CD4-positive, alpha-beta T cell treated with Interleukin-4 for 1 hour (primary cell): ENCODE measurements at regions not wholly inside any gene's neighbourhood (a gene's known extent, or its start where the extent isn't known, plus 50 kb on each side); places are given as distances from the start of the nearest gene placed in this dataset.
"Not testable (repeated sequence)": the region's sequence is repeated elsewhere in the genome, so short reads cannot be mapped to it uniquely, and the experiment has no call there.

Source experiments
- DNase-seq, 2 donors: peaks; one replicate each; pipeline ENCODE4 v3.0.0-alpha.2; 2020 to 2022

DNA sequence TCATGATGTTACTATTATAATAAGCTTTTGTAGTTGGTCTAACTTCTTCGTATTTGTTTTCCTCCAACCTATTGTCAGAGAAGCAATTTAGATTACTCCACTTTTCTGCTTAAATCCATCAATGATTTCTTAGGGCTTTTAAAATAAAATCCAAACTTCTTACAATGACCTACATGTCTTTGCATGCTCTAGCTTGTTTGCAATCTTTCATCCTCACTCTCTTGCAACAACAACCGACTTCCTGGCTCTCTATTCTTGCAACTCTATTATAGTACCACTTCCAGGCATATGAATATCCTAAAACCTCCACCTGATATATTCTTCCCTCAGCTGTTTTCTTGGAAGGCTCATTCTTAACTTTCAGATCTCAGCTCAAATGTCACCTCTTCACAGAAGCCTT is 1288.7 kb downstream of the PLA2G4A start:
- DNase-seq: no peak

DNA sequence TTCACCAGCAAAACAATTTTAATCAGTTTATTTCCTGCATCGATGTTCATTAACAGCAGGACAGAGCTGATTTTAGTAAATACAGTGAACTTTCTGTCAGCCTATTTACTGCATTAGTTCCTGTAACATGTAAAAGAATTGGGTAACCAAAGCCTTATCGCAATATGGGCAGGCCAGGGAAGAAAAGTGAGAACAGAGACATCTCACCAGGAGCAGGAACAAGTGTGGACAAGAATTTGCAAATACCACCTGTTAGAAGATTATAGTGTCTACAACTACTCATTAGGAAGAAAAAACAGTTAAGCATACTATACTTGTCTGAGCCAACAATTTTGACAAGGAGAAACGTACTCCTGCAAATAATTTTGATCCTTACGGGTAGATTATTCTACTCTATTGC is 1293.9 kb downstream of the PLA2G4A start:
- no peak for DNase-seq

DNA sequence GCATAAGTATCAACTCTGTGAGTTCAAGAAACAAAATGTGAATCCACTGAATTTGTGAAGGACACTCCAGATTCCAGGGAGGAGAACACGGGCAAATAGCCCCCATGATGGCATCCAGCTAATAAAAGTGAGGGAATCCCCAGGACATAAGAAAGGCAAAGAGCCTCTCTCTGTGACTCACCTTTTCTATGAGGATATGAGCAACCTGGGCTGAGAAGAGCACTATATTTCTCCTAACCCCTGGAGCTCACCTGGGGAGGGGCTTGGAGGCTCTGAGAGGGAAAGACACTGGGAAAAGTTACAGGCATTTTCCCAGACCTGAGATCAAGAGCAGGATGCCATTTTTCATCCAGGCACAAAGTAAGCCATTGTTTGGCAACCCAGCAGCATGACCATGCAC is 1298.8 kb downstream of the PLA2G4A start:
- DNase-seq: no peak

DNA sequence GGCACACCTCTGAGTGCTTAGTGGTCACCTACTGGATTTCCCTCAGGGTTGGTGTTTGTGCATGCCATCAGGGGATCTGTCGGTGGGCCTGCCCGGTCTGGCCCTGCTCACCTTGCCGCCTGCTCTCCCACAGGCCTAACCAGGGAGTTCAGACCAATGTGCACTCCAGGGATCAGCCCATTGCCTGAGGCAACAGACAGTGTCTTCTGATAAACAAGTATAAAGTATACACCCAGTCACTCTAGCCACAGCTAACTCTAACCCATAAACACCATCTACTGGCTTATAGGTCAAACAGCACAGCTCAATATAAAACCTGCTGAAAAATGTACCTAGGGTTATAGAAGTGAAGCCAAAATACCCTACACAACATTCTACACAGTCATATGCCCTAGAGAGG is 1300.0 kb downstream of the PLA2G4A start:
- DNase-seq: no peak

DNA sequence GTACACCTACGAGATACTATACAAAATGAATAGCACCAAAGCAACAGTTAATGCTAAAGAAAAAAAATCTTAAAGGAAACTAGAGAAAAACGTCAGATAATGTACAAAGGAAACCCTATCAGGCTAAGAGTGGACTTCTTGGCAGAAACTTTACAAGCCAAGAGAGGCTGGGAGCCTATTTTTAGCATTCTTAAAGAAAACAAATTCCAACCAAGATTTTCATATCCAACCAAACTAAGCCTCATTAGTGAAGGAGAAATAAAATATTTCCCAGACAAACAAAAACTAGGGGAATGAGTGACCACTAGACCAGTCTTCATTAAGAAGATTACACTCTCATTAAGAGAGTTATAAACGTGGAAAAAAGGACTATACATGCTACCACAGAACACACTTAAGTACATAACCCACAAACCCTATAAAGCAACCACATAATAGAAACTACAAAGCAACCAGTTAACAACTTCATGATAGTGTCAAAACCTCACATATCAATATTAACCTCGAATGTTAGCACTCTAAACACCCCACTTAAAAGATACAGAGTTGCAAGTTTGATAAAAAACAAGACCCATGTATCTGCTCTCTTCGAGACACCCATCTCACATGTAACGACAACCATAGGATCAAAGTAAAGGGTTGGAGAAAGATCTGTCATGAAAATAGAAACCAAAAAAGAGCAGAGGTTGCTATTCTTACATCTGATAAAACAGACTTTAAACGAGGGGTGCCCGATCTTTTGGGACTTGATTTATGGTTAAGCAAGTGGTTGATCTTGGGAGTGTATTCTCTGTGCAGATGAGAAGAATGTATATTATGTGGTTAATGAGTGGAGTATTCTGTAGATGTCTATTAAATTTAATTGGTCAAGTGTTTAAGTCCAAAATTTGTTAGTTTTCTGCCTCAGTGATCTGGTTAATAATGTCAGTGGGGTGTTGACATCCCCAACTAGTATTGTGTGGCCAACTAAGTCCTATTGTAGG is 1301.4 kb downstream of the PLA2G4A start:
- DNase-seq: no peak

DNA sequence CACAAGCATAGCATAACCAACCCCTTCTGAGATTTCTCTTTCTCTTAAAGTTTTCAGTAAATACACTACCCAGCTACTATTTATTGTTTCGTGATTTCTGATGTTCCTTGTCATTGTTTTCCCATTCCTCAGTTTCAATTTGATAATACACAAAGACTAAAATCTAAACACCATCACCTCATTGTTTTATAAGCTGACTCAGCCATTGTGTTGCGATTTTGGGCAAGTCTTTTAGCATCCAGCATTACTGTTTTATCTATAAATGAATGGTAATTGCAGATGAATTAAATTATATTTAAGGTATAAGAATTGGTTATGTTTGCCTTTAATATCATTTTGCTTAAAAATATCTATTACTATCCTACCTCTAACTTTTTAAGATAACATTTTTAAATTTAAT is 1308.5 kb downstream of the PLA2G4A start:
- no peak for DNase-seq

DNA sequence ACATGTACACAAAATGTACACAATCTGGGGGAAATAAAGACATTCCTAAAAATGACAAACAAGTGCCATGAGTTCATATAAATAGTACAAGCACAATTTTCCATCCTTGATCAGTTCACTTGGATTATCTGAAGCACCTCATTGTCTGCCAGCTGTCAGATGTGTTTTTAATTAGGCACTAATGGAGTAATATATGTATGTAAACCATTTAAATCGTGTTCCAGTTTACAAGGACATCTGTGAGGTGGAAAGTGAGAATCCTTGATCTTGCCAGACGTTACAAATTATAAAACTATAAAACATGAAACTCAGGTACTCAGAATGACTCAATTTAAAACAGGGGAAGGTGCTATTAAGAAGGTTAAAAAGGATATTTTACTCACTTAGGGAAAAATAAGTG is 1312.2 kb downstream of the PLA2G4A start:
- no peak for DNase-seq

DNA sequence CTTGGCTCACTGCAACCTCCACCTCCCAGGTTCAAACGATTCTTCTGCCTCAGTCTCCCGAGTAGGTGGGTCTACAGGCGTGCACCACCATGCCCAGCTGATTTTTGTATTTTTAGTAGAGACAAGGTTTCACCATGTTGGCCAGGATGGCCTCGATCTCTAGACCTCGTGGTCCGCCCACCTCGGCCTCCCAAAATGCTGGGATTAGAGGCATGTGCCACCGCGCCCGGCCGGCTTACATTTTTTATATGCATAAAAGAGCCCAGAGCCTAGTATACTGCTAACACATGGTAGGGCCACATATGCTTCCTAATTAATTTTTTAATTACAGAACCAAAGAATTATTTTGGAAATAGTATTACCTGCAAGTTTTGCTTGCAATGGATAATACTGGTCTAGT is 1325.4 kb downstream of the PLA2G4A start:
- DNase-seq: no peak

DNA sequence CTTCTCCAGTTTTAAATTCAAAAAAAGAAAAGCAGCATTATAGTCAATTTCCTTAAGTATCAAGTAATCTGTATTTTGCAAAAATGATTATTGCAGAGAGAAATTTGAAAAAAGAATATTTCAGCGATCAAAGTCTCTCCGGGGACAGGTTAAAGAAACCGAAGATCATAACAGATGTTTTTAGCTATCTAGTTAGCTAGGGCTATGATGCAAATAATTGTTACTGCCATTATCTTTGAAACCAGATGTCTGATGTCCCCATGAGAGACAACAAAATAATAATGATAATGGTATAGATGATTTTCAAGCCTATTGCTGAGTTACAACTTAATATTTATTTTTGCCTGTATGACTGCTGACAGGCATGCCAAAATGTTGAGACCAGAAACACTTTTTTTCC is 1326.0 kb downstream of the PLA2G4A start:
- DNase-seq: no peak

DNA sequence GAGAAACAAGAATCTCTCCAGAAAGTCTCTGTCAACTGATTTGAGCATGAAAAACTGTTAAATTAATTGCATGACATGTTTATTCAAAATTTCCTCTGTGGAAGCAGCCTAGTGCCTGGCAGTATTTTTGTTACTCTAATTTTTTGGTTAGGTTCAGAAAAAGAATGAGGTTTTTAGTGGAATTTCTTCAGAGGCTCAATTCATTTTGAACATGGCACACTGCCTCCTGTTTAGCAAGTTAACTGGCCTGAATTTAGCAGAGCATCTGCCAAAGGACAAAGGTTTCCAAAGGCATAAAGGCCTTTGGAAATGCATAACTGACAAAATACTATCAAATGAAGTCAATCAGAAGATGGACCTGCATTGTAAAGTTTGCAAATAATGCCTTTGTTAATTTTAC is 1326.5 kb downstream of the PLA2G4A start:
- no peak for DNase-seq

DNA sequence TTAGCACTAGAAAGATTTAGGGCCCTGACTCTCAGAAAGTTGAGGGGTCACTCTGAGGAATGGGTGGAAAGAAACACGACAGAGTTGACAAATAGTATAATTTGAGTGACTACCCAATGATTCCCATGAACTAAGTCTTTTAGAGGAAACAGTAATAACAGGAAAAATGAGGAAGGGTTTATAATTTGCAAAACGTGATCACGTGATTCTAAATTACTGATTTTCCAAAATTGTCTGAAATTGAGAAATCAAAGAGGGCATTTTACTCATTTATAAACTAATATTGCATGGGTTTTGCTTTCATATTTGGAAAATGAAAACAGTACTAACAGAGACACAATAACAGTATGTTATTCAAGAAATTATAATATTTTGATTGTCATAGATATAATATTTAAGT is 1335.7 kb downstream of the PLA2G4A start:
- DNase-seq: no peak

DNA sequence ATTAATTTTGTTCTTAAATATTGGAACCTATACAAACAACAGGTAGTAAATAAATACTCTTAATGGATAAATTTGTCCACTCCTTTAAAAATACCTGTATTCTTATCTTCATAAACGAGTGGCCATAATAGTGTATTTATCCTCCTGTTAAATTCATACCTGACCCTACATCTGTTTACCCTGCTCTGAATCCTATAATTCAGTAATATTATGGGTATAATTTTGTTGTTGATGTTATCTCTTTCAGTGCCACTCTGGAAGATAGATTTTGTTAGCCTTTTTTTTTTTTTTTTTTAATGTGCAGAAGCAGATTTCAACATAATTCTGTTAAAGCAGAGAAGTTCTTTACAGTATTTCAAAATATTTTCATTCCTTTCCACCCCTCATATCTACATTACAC is 1337.9 kb downstream of the PLA2G4A start:
- DNase-seq: no peak

DNA sequence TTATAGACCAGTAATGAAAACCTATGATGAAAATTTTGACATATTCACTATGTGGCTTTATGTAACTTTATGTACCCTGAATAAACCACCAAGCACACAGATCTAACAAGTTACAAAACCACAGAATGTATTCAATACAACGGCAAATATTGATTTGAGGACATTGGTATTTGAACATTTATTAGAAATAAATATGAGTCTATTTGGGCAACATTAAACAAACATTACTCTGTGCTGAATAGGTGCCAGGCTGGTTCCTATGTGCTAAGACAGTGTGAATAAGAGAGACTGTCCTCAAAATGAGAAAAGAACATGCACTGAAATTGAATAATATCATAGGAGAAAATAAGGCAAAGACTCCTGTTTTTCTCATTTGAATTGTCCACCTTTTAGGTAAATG is 1341.2 kb downstream of the PLA2G4A start:
- no peak for DNase-seq

DNA sequence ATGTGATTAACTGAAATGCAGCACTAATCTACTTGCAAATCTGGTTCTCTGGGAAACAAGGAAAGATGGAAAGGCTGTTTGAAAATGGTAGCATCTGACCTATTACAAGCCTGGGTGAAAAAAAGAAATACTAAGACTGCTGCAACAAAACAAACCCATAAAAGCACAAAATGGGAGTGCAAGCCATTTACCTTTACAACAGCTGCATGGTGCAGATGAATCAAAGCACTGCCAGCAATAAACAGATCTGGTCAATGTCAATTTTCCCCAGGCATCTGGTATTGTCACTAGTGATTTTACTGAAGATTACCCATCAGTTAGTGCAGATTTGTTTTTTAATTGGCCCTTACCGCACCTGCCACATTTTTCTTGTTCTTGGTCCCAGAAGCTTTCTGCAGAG is 1341.7 kb downstream of the PLA2G4A start:
- no peak for DNase-seq

DNA sequence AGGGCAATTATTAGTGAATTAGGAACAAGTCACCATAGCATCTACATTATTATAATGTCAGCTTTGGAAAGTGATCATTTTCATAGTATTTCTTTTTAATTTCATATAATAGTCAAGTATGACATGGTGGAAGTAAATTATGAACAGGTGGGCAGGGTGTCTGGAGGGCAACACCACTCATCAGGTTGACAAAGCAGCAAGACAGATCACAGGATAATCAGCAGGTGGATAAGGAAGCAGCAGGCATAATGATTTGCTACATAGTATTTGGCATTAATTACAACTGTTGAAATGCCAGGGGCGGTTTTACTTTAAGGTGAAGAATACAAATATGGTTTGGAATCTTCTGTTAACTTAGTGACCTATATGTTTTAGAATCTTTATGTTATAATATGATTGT is 1342.2 kb downstream of the PLA2G4A start:
- no peak for DNase-seq

DNA sequence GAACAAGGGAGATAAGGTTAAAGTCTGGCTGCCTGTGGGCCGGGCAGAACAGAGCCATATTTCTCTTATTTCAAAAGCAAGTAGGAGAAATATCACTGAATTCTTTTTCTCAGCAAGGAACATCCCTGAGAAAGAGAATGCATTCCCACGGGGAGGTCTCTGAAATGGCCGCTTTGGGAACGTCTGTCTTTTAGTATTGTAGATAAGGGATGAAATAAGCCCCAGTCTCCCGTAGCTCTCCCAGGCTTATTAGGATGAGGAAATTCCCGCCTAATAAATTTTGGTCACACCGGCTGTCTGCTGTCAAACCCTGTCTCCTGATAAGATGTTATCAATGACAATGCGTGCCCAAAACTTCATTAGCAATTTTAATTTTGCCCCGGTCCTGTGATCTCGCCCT is 1353.3 kb downstream of the PLA2G4A start:
- not testable (repeated sequence) for DNase-seq

DNA sequence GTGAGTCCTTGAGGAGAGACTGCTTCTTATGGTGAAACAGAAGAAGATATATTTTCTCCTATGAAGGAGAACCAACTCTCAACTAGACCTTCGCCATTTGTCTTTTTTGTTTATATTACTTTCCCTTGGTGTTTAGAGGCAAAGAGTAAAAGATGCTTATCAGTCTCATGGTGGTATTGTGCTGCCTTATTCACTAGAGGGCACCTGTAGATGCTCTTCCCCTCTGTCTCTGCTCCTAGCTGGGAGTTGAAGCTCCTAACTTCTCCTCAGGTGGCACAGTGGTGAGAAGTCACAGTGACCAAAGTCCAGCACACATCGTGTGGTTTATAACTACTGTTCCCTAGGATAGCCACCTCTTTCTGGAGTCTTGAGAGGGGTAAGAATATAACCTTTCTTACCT is 1359.6 kb downstream of the PLA2G4A start:
- no peak for DNase-seq

DNA sequence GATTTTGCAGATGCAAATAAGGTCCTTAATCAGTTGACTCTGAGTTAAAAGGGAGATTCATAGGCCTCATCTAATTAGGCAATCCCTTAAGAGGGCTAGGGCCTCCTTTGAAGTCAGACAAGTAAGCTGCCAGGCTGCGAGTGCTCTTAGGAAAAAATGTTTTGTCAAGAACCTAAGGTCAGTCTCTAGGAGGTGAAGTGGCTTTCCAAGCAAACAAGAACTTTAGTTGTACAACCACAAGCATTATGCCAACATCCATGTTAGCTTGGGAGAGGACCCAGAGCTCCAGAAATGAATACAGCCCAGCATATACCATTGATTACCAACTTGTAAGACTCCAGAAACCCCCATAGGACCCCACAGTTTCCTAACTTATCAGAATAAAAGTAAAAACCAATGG is 1366.2 kb downstream of the PLA2G4A start:
- DNase-seq: no peak

DNA sequence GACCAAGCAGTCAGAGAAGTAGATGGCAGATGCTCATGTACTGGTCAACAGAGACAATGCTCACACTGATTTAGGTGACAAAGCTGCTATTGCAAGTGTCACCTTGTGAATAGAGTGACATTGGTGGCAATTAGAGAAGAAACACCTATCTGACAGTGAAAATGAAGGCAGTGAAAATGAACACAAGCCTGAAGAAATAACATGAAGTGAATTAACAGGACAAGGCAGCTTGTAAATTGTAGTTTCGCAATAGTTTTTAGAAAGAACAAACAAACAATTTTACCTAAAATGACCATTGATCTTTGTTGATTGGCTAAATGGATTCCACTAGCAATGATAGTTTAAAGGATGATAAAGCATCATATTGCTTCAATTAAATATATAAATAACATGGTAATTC is 1389.5 kb downstream of the PLA2G4A start:
- DNase-seq: no peak

DNA sequence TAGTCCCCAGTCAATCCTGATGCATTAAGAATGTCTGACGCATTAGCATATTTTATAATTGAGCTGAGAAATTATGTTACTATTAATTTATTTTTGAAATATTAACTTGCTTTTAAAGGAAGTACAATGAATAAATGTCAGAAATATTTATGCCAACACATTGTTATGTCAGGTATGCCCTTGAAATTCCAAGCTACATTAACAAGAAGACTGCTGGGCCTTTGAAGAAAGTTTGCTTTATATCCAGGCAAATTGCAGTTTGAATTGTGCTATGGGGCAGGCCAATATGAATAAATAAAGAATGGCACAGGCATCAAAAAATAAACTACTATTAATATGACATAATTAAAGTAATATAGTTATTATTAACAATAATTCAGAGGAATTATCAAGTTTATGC is 1391.3 kb downstream of the PLA2G4A start:
- DNase-seq: no peak

DNA sequence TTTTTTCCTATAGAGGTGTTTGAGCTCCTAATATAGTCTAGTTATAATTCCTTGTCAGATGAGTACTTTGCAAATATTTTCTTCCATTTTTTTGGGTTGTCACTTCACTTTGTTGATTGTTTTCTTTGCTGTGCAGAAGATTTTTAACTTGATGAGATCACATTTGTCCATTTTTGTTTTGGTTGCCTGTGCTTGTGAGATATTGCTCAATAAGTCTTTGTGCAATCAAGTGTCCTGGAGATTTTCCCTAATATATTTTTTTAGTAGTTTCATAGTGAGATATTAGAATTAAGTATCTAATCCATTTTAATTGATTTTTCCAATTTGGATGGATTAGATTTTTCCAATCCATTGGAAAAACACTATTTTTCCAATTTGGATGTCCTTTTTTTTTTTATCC is 1395.5 kb downstream of the PLA2G4A start:
- no peak for DNase-seq

DNA sequence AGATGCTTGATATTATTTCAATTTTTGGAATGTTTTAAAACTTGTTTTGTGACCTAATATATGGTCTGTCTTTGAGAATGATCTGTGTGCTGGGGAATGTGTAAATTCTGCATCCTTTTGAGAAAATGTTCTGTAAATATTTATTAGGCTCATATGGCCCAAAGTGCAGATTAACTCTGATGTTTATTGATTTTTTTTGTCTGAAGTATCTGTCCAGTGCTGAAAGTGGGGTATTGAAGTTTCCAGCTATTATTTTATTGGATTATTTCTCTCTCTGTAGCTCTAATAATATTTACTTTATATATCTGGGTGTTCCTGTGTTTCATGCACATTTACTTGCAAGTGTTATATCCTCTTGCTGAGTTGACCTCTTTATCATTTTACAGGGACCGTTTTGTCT is 1397.2 kb downstream of the PLA2G4A start:
- no peak for DNase-seq

DNA sequence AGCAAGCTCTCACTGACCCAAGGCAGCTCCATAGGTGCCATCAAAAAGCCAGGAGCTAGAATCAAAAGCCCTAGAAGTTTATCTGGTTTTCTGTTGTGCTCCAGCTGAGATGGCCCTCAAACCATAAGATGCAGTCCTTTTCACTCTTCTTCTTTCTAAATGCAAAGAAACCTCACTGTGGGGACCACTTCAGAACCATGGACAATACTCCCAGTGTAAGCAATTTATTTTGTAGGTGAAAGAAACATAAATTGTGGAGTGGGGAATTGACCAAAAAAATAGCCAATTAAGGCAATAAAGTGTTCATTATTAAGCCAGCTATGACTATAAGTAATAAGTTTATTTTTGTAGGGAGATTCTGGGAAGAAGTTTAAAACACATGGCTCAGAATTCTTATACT is 1399.9 kb downstream of the PLA2G4A start:
- DNase-seq: no peak

DNA sequence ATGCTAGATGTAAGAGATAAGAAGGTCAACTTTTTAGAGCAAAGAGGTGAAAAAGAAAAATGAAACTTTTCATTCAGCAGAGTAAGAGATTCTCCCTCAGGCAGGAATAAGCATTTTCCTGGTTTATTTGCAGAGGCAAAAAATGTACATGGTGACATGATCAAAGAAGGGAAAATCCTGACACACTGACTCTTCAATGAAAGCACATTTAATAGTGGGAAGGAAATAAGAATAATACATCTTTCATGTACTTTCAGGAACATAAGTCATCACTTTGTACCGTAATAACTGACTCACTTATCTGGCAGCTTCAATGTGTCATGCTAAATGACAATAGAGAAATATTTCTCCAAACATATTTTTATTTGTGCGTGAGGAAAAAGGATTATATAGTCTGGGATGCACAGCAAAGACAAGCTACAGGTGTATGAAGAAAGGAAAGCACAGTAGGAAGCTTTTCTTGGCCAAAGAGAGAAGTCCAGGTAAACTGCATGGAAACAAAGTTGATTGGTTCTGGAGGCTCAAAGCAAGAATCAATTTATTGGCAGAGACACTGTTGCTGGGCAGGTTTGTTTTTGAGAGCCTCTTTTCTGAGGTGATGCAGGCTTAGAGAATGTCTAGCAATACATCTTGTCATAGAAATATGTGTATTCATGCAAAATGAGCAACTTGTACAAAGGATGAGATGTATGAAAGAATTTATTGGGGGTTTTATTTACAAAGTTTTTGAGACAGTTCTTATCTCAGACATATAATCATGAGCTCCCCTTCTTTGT is 1409.0 kb downstream of the PLA2G4A start:
- no peak for DNase-seq
